Raji (cell line): ENCODE measurements at regions not wholly inside any gene's neighbourhood (a gene's known extent, or its start where the extent isn't known, plus 50 kb on each side); places are given as distances from the start of the nearest gene placed in this dataset.

Experiments
- POLR2A ChIP-seq: IDR thresholded peaks from 2 replicates; pipeline ENCODE4 v1.6.1; 2011; ENCODE audit warnings: low read depth, low read length, control low read depth; ENCODE audit not compliant: insufficient read depth

- no peak for TF ChIP-seq POLR2A
Observed at GRCh38 chr4:183038436-183038835, 60.6 kb upstream of the WWC2 start.

DNA sequence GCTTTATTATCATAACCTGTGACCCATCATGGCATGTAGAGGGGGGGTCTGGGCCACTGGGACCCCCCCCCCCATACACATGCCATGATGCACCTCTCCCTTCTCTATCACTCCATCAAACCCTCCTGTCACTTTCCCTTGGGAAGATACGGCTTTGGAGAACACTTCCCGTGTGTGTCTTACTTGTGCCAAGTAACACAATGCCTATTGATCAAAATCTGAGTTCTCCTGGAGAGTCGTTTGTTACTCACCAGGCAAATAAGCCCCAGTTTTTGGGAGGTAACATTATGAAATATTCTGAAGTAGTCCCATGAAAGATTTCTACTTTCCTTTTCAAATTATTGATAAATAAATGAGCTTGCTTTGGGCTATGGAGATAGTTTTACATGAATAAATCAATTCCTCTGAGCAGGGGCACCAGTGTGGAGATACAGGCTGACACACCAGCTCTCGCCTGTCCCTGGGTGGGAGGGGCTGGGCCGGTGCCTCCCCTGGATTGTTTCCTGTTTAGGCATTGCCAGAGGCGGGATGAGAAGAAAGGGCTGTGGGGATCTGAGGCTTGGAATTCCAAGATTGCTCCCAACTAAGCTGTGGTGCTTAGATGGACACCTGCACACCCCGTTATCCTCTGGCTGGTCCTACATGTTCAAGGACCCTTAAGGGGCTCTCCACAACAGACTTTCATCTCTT is 63.2 kb upstream of the WWC2 start:
- no peak for TF ChIP-seq POLR2A

DNA sequence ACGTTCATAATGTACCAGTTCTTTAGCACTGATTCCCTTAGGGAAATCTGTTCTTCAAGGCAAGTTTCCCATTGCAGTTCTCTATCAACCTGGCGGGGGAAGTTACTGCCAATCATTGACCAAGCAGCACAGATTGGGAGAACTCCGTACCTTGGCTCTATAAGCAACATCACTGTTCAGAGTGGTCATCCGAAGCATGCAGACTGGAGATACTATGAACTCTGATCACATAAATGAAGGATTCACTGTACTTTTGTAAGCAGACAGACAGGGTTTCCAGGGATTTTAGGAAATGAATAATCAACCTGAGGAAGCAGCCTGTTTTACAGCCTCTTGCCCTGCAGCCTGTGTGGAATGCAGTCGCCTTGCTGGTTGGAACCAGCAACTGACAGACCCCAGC is 63.8 kb upstream of the WWC2 start:
- TF ChIP-seq POLR2A = no peak

DNA sequence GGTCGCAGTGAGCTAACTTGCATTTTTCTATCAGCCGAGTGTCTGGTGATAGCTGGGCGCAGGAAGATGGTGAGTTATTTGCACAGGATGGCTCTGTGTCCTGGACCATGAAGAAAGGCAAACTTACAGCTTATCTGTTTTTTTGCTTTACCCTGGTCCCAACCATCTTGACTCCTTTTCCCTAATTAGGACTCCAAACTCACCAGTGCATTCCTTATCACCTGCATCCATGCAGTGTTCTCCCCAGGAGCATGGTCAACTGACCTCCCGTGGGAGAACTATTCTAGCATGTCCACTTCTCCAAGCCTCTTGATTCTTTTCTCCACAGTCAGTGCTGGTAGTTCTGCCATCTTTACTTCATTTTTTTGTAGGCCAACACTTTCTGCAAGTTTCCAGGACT is 68.2 kb upstream of the WWC2 start:
- no peak for TF ChIP-seq POLR2A

DNA sequence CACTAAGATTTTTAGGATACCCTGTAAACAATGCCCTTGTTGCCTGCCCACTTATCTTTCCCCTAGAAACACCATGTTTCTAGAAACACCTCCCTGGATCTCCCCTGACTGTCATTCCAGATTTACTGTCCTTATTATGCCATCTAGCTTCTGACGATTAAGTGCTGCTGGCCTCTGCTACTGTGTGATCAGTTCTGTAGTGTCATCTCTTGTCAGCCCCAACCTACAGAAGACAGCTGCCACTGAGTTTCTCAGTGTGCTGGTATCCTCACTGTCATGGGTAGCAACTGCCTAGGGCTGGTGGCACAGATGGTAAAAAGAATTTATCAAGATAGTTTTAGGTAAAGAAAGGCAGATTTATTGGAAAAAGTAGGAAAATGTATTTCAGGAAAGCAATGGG is 68.7 kb upstream of the WWC2 start:
- no peak for TF ChIP-seq POLR2A

GRCh38 chr4:183029365-183029764 is 69.7 kb upstream of the WWC2 start:
- TF ChIP-seq POLR2A = no peak

GRCh38 chr4:183026701-183027100 is 72.4 kb upstream of the WWC2 start:
- TF ChIP-seq POLR2A = no peak

GRCh38 chr4:183022617-183023016 is 76.4 kb upstream of the WWC2 start:
- no peak for TF ChIP-seq POLR2A

GRCh38 chr4:183017962-183018361 is 81.1 kb upstream of the WWC2 start:
- TF ChIP-seq POLR2A = no peak

DNA sequence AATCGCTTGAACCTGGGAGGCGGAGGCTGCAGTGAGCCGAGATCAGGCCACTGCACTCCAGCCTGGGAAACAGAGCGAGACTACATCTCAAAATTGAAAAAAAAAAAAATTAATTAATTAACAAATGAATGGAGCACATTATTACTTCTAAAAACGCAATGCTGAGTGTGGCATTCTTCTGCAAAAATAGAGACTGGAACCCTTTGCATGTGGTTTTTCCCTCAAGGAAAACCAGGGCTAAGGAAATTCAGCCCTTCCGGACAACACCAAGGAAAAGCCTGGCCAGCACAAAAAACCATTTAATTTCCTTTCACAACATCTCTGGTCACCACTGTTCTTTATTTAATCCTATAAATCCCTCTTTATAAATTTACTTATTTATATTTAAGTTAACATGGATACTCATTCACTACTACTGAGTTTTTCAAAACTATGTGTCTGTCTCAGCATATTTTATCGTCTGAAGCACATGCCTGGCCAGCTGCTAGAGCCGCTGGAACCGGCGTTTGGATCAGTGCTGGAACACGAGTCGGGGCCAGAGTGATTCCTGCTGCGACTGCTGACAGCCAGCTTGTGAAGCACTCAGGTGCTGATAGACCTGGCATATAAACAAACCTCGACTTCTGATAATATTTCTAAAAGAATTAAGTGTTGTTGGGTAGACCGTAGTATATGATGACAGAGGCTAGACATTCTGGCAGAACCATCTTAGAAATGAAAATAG is 84.5 kb upstream of the WWC2 start:
- no peak for TF ChIP-seq POLR2A

GRCh38 chr4:183013730-183014002 is 85.4 kb upstream of the WWC2 start:
- no peak for TF ChIP-seq POLR2A

GRCh38 chr4:183012879-183013729 is 86.0 kb upstream of the WWC2 start:
- no peak for TF ChIP-seq POLR2A

GRCh38 chr4:183011213-183011907 is 87.7 kb upstream of the WWC2 start:
- TF ChIP-seq POLR2A = no peak

DNA sequence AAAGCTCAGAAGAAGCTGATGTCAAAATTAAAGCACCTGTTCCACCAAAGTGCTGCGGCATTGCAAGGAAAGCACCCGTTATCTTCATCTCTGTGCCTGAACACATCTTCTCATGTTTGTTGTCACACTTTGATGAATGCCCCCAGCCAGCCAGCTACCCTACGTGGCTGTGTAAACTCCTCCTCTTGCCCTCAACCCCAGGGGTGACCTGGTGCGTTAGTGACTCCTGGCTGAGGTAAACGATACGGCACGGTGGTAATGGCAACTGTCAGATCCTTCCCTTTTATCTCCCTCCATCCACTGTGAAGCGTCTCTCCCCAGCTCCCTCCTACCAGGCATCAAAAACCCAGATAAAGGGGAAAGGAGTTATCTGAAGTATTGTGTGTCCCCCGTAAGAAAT is 90.6 kb upstream of the WWC2 start:
- no peak for TF ChIP-seq POLR2A

- no peak for TF ChIP-seq POLR2A
Observed at GRCh38 chr4:182994171-182994570, 77.0 kb upstream of the DCTD start.
